HCT116 (cell line): ENCODE measurements at regions not wholly inside any gene's neighbourhood (a gene's known extent, or its start where the extent isn't known, plus 50 kb on each side); places are given as distances from the start of the nearest gene placed in this dataset.
"Not testable (repeated sequence)": the region's sequence is repeated elsewhere in the genome, so short reads cannot be mapped to it uniquely, and the experiment has no call there.

ENCODE experiments used
- ATAC-seq: fragments of 200-7000 bp; cut with Tn5 transposase; 2 replicates; pipeline ENCODE4 v1.9.1; 2020; ENCODE audit warnings: mild to moderate bottlenecking, moderate library complexity
- BruUV-seq: library from RNA; stranded (reverse); fragments of 400-500 nt; replicated peaks from 2 replicates; lab custom pipeline; 2021; lab: Mats Ljungman, UMichigan
- CTCF ChIA-PET: fragments of 300-600 bp; sonication (Branson Sonifier 250); formaldehyde crosslinking; loops from one replicate; lab custom pipeline; 2021; ENCODE audit warnings: antibody characterized with exemption; lab: Charles Lee
- POLR2A ChIA-PET: fragments of 300-600, 350-600 bp; sonication (Branson Sonifier 250); formaldehyde crosslinking; loops from one replicate; lab custom pipeline; 2021; ENCODE audit warnings: antibody characterized with exemption; lab: Charles Lee
- RAD21 ChIA-PET, 2 experiments: fragments of 300-600 bp; sonication (Branson Sonifier 250); formaldehyde crosslinking; loops; one replicate each; lab custom pipeline; 2023; ENCODE audit warnings: low total read pairs in 2 of 2; ENCODE audit not compliant: uncharacterized antibody in 2 of 2, unreplicated experiment in 2 of 2, low non-redundant PET in 1 of 2; lab: Charles Lee
- DNase-seq: peaks from one replicate; pipeline ENCODE4 v3.0.0-alpha.2; 2010; ENCODE audit warnings: low read depth, low spot score
- H2AFZ ChIP-seq: fragments of 200-600 bp; shearing (Covaris generic), sonication (generic); 2 replicates; pipeline ENCODE4 v1.6.1; 2017; ENCODE audit warnings: low read depth, mixed run types, mixed read lengths, antibody characterized with exemption, low read length; ENCODE audit not compliant: poor library complexity, severe bottlenecking
- H3K27ac ChIP-seq: 2 replicates; pipeline ENCODE4 v1.5.1; 2012; ENCODE audit warnings: low read depth, low read length
- H3K27me3 ChIP-seq: fragments of 200-600 bp; sonication (generic); 2 replicates; pipeline ENCODE4 v1.6.1; 2016; ENCODE audit warnings: mixed run types, low read length, mixed read lengths; ENCODE audit not compliant: insufficient read depth
- H3K36me3 ChIP-seq, 2 experiments: fragments of 200-500 bp in 1 of 2; fragments of 200-600 bp in 1 of 2; sonication (Bioruptor generic) in 1 of 2; sonication (generic) in 1 of 2; 2 replicates each; pipeline versions ENCODE4 v1.5.1 to v1.6.1; 2014 to 2016; ENCODE audit warnings: low read length in 2 of 2, inconsistent platforms in 1 of 2, mixed read lengths in 1 of 2, mixed run types in 1 of 2; ENCODE audit not compliant: insufficient read depth in 2 of 2, control insufficient read depth in 1 of 2
- H3K4me1 ChIP-seq, 2 experiments: fragments of 200-600 bp in 1 of 2; sonication (generic) in 1 of 2; 2 replicates each; pipeline versions ENCODE4 v1.5.1 to v1.6.1; 2012 to 2017; ENCODE audit warnings: low read length in 2 of 2, inconsistent platforms in 1 of 2, mild to moderate bottlenecking in 1 of 2, mixed read lengths in 1 of 2, mixed run types in 1 of 2, moderate library complexity in 1 of 2; ENCODE audit not compliant: insufficient read depth in 2 of 2, control insufficient read depth in 1 of 2
- H3K4me2 ChIP-seq: fragments of 200-600 bp; sonication (generic); 2 replicates; pipeline ENCODE4 v1.6.1; 2017; ENCODE audit warnings: mixed run types, low read length, mixed read lengths
- H3K4me3 ChIP-seq, 2 experiments: fragments of 200-600 bp in 1 of 2; sonication (generic) in 1 of 2; replicated peaks in 1 of 2; 2 replicates each; pipeline ENCODE4 v1.5.1; 2011 to 2016; ENCODE audit warnings: low read length in 2 of 2, control low read depth in 1 of 2, low read depth in 1 of 2, mild to moderate bottlenecking in 1 of 2, mixed read lengths in 1 of 2, mixed run types in 1 of 2
- H3K79me2 ChIP-seq: fragments of 200-600 bp; sonication (generic); 2 replicates; pipeline ENCODE4 v1.6.1; 2017; ENCODE audit warnings: mild to moderate bottlenecking, mixed run types, low read length, moderate library complexity, mixed read lengths; ENCODE audit not compliant: insufficient read depth
- H3K9ac ChIP-seq: fragments of 200-600 bp; sonication (generic); 2 replicates; pipeline ENCODE4 v1.6.1; 2016; ENCODE audit warnings: low read length, mixed read lengths
- H3K9me2 ChIP-seq: fragments of 200-600 bp; sonication (generic), shearing (Covaris generic); 2 replicates; pipeline ENCODE4 v1.6.1; 2017; ENCODE audit warnings: mixed run types, mild to moderate bottlenecking, moderate library complexity; ENCODE audit not compliant: insufficient read depth
- H3K9me3 ChIP-seq, 2 experiments: fragments of 200-500 bp in 1 of 2; fragments of 200-600 bp in 1 of 2; sonication (Bioruptor generic) in 1 of 2; sonication (generic) in 1 of 2; 2 replicates each; pipeline ENCODE4 v1.6.1; 2014 to 2017; ENCODE audit warnings: low read length in 2 of 2, mixed read lengths in 2 of 2, inconsistent platforms in 1 of 2, low read depth in 1 of 2, mild to moderate bottlenecking in 1 of 2, mixed run types in 1 of 2, moderate library complexity in 1 of 2; ENCODE audit not compliant: control insufficient read depth in 1 of 2, insufficient read depth in 1 of 2
- H4K20me1 ChIP-seq: fragments of 200-600 bp; sonication (generic), shearing (Covaris generic); 2 replicates; pipeline ENCODE4 v1.6.1; 2017; ENCODE audit warnings: mixed run types, mild to moderate bottlenecking, moderate library complexity; ENCODE audit not compliant: insufficient read depth
- intact Hi-C: fragments of 100-400 bp; cut with micrococcal nuclease; formaldehyde crosslinking; loops from 2 replicates; pipeline ENCODE4 v1.10.0; 2022

DNA sequence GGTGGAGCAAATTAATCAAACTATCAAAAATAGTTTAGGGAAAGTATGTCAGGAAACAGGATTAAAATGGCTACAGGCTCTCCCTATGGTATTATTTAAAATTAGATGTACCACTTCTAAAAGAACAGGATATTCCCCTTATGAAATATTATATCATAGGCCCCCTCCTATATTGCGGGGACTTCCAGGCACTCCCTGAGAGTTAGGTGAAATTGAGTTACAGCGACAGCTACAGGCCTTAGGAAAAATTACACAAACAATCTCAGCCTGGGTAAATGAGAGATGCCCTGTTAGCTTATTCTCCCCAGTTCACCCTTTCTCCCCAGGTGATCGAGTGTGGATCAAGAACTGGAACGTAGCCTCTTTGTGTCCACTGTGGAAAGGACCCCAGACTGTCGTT, 86.7 kb upstream of the DEFB108B start:
- CTCF ChIA-PET, H3K79me2 ChIP-seq, H3K4me2 ChIP-seq, H3K9me2 ChIP-seq, H2AFZ ChIP-seq, H4K20me1 ChIP-seq, BruUV-seq, H3K27me3 ChIP-seq, H3K9me3 ChIP-seq, ATAC-seq, H3K36me3 ChIP-seq, H3K9ac ChIP-seq, intact Hi-C loops, DNase-seq, RAD21 ChIA-PET, POLR2A ChIA-PET, H3K4me1 ChIP-seq, H3K4me3 ChIP-seq, H3K27ac ChIP-seq: not testable (repeated sequence)

DNA sequence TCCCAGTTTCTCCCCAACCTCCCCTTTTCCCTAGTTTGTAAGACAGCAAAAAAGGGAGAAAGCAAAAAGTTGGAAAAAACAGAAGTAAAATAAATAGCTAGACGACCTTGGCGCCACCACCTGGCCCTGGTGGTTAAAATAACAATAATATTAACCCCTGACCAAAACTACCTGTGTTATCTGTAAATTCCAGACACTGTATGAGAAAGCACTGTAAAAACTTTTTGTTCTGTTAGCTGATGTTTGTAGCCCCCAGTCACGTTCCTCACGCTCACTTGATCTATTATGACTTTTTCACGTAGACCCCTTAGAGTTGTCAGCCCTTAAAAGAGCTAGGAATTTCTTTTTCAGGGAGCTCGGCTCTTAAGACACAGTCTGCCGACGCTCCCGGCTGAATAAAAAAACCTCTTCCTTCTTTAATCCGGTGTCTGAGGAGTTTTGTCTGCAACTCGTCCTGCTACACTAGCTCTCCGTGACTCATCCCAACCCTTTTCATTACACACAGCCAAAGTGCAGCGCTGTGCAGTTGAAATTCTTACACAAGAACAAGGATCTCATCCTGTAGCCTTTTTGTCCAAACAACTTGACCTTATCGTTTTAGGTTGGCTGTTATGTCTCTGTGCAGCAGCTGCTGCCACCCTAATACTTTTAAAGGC, 83.9 kb upstream of the DEFB108B start:
- H3K9me3 ChIP-seq, H3K36me3 ChIP-seq, CTCF ChIA-PET, H3K4me1 ChIP-seq, ATAC-seq, BruUV-seq, H3K9ac ChIP-seq, H3K27me3 ChIP-seq, H4K20me1 ChIP-seq, H3K4me2 ChIP-seq, DNase-seq, RAD21 ChIA-PET, H3K79me2 ChIP-seq, POLR2A ChIA-PET, H3K27ac ChIP-seq, H2AFZ ChIP-seq, intact Hi-C loops, H3K9me2 ChIP-seq, H3K4me3 ChIP-seq: not testable (repeated sequence)

DNA sequence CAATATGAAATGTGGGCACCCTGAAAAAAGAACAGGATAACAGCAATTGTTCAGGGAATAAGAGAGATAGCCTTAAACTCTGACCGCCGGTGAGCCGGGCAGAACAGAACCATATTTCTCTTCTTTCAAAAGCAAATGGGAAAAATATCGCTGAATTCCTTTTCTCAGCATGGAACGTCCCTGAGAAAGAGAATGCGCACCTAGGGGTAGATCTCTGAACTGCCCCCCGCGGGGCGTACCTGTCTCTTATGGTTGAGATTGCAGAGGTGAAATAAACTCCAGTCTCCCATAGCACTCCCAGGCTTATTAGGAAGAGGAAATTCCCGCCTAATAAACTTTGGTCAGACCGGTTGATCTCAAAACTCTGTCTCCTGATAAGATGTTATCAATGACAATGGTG, 82.1 kb upstream of the DEFB108B start:
- DNase-seq, intact Hi-C loops, H3K9ac ChIP-seq, CTCF ChIA-PET, H3K4me1 ChIP-seq, H3K4me3 ChIP-seq, POLR2A ChIA-PET, H3K9me3 ChIP-seq, H4K20me1 ChIP-seq, H3K27ac ChIP-seq, H3K4me2 ChIP-seq, ATAC-seq, H2AFZ ChIP-seq, H3K9me2 ChIP-seq, RAD21 ChIA-PET, H3K79me2 ChIP-seq, BruUV-seq, H3K36me3 ChIP-seq, H3K27me3 ChIP-seq: not testable (repeated sequence)

DNA sequence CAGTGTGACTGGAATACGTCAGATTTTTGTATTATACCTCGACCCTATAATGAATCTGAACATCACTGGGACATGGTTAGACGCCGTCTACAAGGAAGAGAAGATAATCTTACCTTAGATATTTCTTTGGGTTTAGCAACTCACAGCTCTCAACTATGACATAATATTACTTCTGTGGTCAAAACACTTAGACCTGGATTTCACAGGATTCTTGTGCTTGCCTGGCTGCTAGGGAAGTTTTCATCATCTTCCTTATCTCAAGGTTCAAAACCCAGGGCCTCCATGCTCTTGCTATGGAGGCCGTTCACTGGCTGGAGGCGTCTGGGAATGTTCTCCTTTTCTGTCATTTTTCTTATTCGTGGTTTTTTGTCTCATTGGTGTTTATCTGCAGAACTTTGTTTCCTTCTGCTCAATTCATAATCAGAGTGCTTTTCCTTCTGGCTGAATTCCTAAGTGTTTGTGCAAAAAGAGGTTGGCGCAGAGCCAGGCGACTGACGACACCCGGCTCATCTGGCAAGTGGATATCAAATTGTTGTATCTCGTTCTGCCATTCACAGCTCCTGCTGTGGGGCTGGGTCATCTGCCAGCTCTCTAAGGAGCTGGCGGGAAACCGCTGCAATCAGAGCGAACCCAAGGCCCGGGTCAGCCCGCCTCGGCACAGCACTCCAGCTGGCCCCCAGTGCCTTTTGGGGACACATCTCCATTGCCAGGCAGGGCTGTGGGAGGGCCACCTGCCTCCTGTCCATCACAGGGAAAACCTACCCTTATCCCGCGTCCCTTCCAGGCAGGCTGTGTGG, 68.1 kb upstream of the DEFB108B start:
- H3K4me2 ChIP-seq, H3K9me2 ChIP-seq, H3K79me2 ChIP-seq, BruUV-seq, ATAC-seq, CTCF ChIA-PET, H3K27me3 ChIP-seq, H3K27ac ChIP-seq, RAD21 ChIA-PET, H3K4me1 ChIP-seq, POLR2A ChIA-PET, H3K9me3 ChIP-seq, H3K36me3 ChIP-seq, H4K20me1 ChIP-seq, DNase-seq, H3K9ac ChIP-seq, H3K4me3 ChIP-seq, intact Hi-C loops, H2AFZ ChIP-seq: not testable (repeated sequence)
